ENCODE measurements at regions not wholly inside any gene's neighbourhood (a gene's known extent, or its start where the extent isn't known, plus 50 kb on each side); places are given as distances from the start of the nearest gene placed in this dataset.

GRCh38 chr21:35325953-35326352, 276.9 kb upstream of the RUNX1 start:
- DNase-seq (ENCODE audit: extremely low read depth, low read depth) = no peak
- no peak overlapping the region for H3K4me3 ChIP-seq (replicated peaks; ENCODE audit: low read depth, low read length)
- TF ChIP-seq CTCF (IDR thresholded peaks at IDR 0.05; ENCODE audit: low read depth, low read length, missing control alignments) = no peak

- no peak overlapping the region for H3K4me3 ChIP-seq (replicated peaks; ENCODE audit: low read depth, low read length)
- no peak for TF ChIP-seq CTCF (IDR thresholded peaks at IDR 0.05; ENCODE audit: low read depth, low read length, missing control alignments)
- peak; percentile 30 for DNase-seq (ENCODE audit: extremely low read depth, low read depth)
These were observed 275.5 kb upstream of the RUNX1 start for GRCh38 chr21:35324372-35325220.

GRCh38 chr21:35323947-35324346, 274.8 kb upstream of the RUNX1 start:
- no peak for TF ChIP-seq CTCF (IDR thresholded peaks at IDR 0.05; ENCODE audit: low read depth, low read length, missing control alignments)
- no peak for DNase-seq (ENCODE audit: extremely low read depth, low read depth)
- no peak overlapping the region for H3K4me3 ChIP-seq (replicated peaks; ENCODE audit: low read depth, low read length)

- TF ChIP-seq CTCF (IDR thresholded peaks at IDR 0.05; ENCODE audit: low read depth, low read length, missing control alignments) = no peak
- H3K4me3 ChIP-seq (replicated peaks; ENCODE audit: low read depth, low read length) = no peak overlapping the region
- DNase-seq (ENCODE audit: extremely low read depth, low read depth) = no peak
These were observed 272.5 kb upstream of the RUNX1 start for GRCh38 chr21:35321322-35322200.

- TF ChIP-seq CTCF (IDR thresholded peaks at IDR 0.05; ENCODE audit: low read depth, low read length, missing control alignments) = no peak
- DNase-seq (ENCODE audit: extremely low read depth, low read depth) = no peak
- no peak overlapping the region for H3K4me3 ChIP-seq (replicated peaks; ENCODE audit: low read depth, low read length)
These were observed 270.7 kb upstream of the RUNX1 start for GRCh38 chr21:35319684-35320283.

GRCh38 chr21:35316933-35317332, 267.8 kb upstream of the RUNX1 start:
- H3K4me3 ChIP-seq (replicated peaks; ENCODE audit: low read depth, low read length) = no peak overlapping the region
- no peak for TF ChIP-seq CTCF (IDR thresholded peaks at IDR 0.05; ENCODE audit: low read depth, low read length, missing control alignments)
- no peak for DNase-seq (ENCODE audit: extremely low read depth, low read depth)

All from HFF-Myc (cell line).